ENCODE measurements at regions not wholly inside any gene's neighbourhood (a gene's known extent, or its start where the extent isn't known, plus 50 kb on each side); places are given as distances from the start of the nearest gene placed in this dataset.

GRCh38 chr14:62626416-62626815 lies 418.8 kb downstream of the KCNH5 start (continued):
- TF ChIP-seq E4F1 (CRISPR knock-in tag; IDR thresholded peaks at IDR 0.05; ENCODE audit: borderline replicate concordance) (no peak), VEZF1 (CRISPR knock-in tag; IDR thresholded peaks at IDR 0.05) (no peak), ZNF408 (CRISPR knock-in tag; IDR thresholded peaks at IDR 0.05; ENCODE audit: low read depth) (no peak), RBM34 (IDR thresholded peaks at IDR 0.05; ENCODE audit: borderline replicate concordance, insufficient read depth, low read length) (no peak), SNAPC5 (CRISPR knock-in tag; IDR thresholded peaks at IDR 0.05) (no peak), SRSF3 (IDR thresholded peaks at IDR 0.05; ENCODE audit: insufficient read depth, low read length) (no peak), PHTF2 (CRISPR knock-in tag; IDR thresholded peaks at IDR 0.05) (no peak), ZNF175 (CRISPR knock-in tag; IDR thresholded peaks at IDR 0.05; ENCODE audit: low read depth) (no peak), RAD51 (IDR thresholded peaks at IDR 0.05; ENCODE audit: borderline replicate concordance, low read depth) (no peak)
